Stomach smooth muscle (tissue), 2 donors: ENCODE measurements at regions not wholly inside any gene's neighbourhood (a gene's known extent, or its start where the extent isn't known, plus 50 kb on each side); places are given as distances from the start of the nearest gene placed in this dataset.

Experiments used
- H3K27ac ChIP-seq: one replicate; pipeline ENCODE4 v1.7.0; 2013; ENCODE audit warnings: mild to moderate bottlenecking, low read length, inconsistent platforms
- H3K27me3 ChIP-seq, 2 donors: one replicate each; pipeline ENCODE4 v1.7.0; 2013; ENCODE audit warnings: low read length in 2 of 2; ENCODE audit not compliant: insufficient read depth in 2 of 2, control insufficient read depth in 1 of 2
- H3K36me3 ChIP-seq, 2 donors: one replicate each; pipeline ENCODE4 v1.7.0; 2013; ENCODE audit warnings: low read length in 2 of 2; ENCODE audit not compliant: control insufficient read depth in 2 of 2, insufficient read depth in 2 of 2
- H3K4me1 ChIP-seq: one replicate; pipeline ENCODE4 v1.7.0; 2013; ENCODE audit warnings: low read length; ENCODE audit not compliant: control insufficient read depth, insufficient read depth
- H3K4me3 ChIP-seq, 2 donors: one replicate each; pipeline ENCODE4 v1.7.0; 2013; ENCODE audit warnings: low read length in 2 of 2
- H3K9ac ChIP-seq, 2 donors: one replicate each; pipeline ENCODE4 v1.7.0; 2013; ENCODE audit warnings: low read length in 2 of 2, mild to moderate bottlenecking in 1 of 2
- H3K9me3 ChIP-seq, 2 donors: one replicate each; pipeline ENCODE4 v1.7.0; 2013; ENCODE audit warnings: low read length in 2 of 2; ENCODE audit not compliant: control insufficient read depth in 2 of 2
- donor health status: healthy.
- donor health status: Pancreatic carcinoma.

DNA sequence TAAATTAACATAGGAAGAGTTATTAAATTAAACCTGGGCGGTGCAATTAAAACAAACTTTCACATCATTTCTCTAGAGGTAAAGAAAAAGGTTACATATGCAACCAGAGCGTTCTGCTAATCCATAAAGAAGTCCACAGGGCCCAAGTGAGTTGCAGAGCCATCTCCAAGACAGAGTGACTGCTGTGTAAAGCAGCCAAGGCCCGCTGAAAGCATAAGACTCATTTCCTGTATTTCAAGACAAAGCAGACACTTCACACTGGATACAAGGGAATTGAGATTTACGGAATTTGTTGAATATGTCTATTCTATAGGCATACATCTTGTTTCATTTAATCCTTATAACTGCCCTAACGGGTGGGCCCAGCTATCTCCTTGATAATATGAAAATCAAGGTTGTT, 422.8 kb downstream of the CBLN4 start:
- H3K9ac ChIP-seq = no peak overlapping the region
- no peaks in the 10 kb centered on the region for H3K36me3 ChIP-seq
- no peaks in the 10 kb centered on the region for H3K27me3 ChIP-seq
- H3K4me3 ChIP-seq = no peak overlapping the region
- H3K4me1 ChIP-seq = no peaks in the 10 kb centered on the region
- no peak overlapping the region for H3K27ac ChIP-seq
- H3K9me3 ChIP-seq = no peaks in the 10 kb centered on the region

GRCh38 chr20:55581519-55581918, 423.8 kb downstream of the CBLN4 start:
- no peaks in the 10 kb centered on the region for H3K9me3 ChIP-seq
- H3K4me3 ChIP-seq = no peak overlapping the region
- no peaks in the 10 kb centered on the region for H3K27me3 ChIP-seq
- no peaks in the 10 kb centered on the region for H3K4me1 ChIP-seq
- H3K36me3 ChIP-seq = no peaks in the 10 kb centered on the region
- H3K27ac ChIP-seq = no peak overlapping the region
- H3K9ac ChIP-seq = no peak overlapping the region

DNA sequence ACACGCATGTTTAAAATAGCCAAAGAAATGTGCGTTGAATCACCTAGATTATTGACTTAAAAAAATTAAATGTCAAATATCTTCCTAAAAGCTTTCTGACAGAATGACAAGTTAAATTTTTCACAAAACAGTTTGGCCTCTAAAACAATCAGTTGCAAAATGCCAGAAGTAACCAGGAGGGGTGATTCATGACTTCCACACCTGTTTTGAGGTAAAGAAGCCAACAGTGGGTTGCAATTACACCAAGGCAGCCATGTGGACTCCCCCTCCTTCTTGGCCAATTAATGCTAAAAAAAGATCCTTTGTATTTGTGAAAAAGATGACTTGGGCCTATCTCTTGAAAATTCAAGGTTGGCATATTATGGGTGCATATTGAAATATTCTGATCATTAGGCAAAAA, 424.8 kb downstream of the CBLN4 start:
- no peak overlapping the region for H3K9ac ChIP-seq
- no peaks in the 10 kb centered on the region for H3K4me1 ChIP-seq

DNA sequence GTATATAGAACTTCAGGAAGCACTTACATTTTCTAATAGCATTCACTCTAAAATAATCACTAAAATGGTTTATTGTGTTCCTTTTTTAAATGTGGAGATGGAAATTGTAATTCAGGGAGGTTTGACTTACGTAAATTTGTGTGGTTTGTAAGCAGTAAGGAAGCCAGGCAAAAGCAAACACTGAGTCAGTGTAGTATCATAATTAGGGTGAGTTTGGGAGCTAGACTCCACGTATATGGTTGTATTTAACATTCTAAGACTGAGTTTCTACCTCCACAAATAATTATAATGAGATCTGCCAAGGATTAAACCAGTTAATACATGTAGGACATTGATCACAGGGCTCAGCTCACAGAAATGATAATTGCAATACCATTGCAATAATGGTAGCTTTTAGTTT, 425.5 kb downstream of the CBLN4 start:
- H3K9ac ChIP-seq = no peak overlapping the region
- no peaks in the 10 kb centered on the region for H3K36me3 ChIP-seq
- H3K4me1 ChIP-seq = no peaks in the 10 kb centered on the region
- H3K27ac ChIP-seq = no peak overlapping the region
- no peaks in the 10 kb centered on the region for H3K27me3 ChIP-seq
- H3K4me3 ChIP-seq = no peak overlapping the region
- H3K9me3 ChIP-seq = no peaks in the 10 kb centered on the region

More for the DNA sequence above, 424.8 kb downstream of the CBLN4 start:
- no peaks in the 10 kb centered on the region for H3K27me3 ChIP-seq
- no peaks in the 10 kb centered on the region for H3K9me3 ChIP-seq
- H3K27ac ChIP-seq = no peak overlapping the region
- no peaks in the 10 kb centered on the region for H3K36me3 ChIP-seq
- H3K4me3 ChIP-seq = no peak overlapping the region

- H3K27ac ChIP-seq = no peak overlapping the region
- no peaks in the 10 kb centered on the region for H3K9me3 ChIP-seq
- H3K36me3 ChIP-seq = no peaks in the 10 kb centered on the region
- no peaks in the 10 kb centered on the region for H3K27me3 ChIP-seq
- H3K4me3 ChIP-seq = no peak overlapping the region
- no peak overlapping the region for H3K9ac ChIP-seq
- no peaks in the 10 kb centered on the region for H3K4me1 ChIP-seq
Measured at GRCh38 chr20:55576981-55577380, 428.3 kb downstream of the CBLN4 start.

DNA sequence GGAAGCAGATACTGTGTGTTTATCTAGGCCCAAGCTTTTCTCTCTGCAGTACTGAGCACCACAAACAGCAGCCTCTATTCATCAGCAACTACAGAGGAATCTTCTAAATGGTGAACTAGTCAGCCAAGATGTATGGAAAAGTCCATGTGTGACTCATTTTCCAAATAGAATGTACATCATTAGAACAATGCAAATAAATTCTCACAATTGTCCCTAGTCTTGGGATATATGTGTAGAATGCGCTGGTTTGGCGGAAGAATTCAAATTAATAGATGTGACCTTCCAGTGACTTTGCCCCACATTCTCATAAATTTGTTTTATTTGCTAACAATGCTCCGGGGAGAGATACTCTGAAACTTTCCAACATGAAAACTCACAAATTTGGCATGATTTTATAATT, 436.2 kb downstream of the CBLN4 start:
- H3K9me3 ChIP-seq = no peaks in the 10 kb centered on the region

GRCh38 chr20:55567826-55568225, 437.5 kb downstream of the CBLN4 start:
- H3K36me3 ChIP-seq = no peaks in the 10 kb centered on the region
- H3K27me3 ChIP-seq = no peaks in the 10 kb centered on the region
- no peaks in the 10 kb centered on the region for H3K9me3 ChIP-seq
- H3K4me1 ChIP-seq = no peaks in the 10 kb centered on the region
- no peak overlapping the region for H3K4me3 ChIP-seq
- no peak overlapping the region for H3K9ac ChIP-seq
- no peak overlapping the region for H3K27ac ChIP-seq

More for the DNA sequence above, 436.2 kb downstream of the CBLN4 start:
- no peak overlapping the region for H3K4me3 ChIP-seq
- no peaks in the 10 kb centered on the region for H3K4me1 ChIP-seq
- H3K27ac ChIP-seq = no peak overlapping the region
- no peaks in the 10 kb centered on the region for H3K36me3 ChIP-seq
- no peaks in the 10 kb centered on the region for H3K27me3 ChIP-seq
- H3K9ac ChIP-seq = no peak overlapping the region

DNA sequence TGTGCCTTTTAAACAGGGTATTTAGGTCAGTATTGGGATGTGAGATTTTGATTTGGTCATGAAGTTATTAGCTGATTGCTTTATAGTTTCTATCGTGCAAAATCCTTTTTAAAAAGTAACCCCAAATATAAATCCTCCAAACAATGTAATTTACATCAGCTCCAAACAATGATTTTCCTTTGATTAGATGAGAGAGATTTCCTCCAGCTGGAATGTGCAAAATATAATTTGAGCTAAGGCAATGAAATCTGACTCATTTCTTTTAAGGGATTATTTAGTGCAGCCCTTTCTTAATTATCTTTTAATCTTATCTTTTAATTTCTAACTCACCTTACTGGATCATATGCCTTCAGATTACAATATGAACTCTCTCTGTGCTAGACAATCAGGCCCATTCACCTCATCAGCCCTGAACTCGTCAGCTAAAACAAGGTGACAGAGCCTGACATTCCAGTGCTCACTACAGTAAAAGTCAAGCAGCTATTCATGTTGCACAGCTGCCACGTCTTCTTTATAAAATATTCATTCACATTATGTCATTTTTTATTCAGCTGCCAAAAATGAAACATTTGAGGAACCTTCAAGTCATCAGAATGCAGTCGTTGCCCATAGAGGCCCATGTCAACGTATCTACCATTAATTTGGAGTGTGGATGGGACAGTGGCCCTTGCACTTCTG, 440.1 kb downstream of the CBLN4 start:
- Histone ChIP-seq H3K27ac (no peak overlapping the region), H3K9ac (no peak overlapping the region), H3K36me3 (no peaks in the 10 kb centered on the region), H3K4me3 (no peak overlapping the region), H3K9me3 (no peaks in the 10 kb centered on the region), H3K4me1 (no peaks in the 10 kb centered on the region), H3K27me3 (no peaks in the 10 kb centered on the region)

GRCh38 chr20:55561259-55561658, 444.1 kb downstream of the CBLN4 start:
- H3K27ac ChIP-seq = no peak overlapping the region
- H3K27me3 ChIP-seq = no peaks in the 10 kb centered on the region
- H3K9ac ChIP-seq = no peak overlapping the region
- no peaks in the 10 kb centered on the region for H3K4me1 ChIP-seq
- no peaks in the 10 kb centered on the region for H3K36me3 ChIP-seq
- no peak overlapping the region for H3K4me3 ChIP-seq
- H3K9me3 ChIP-seq = no peaks in the 10 kb centered on the region

GRCh38 chr20:55557191-55557590, 448.1 kb downstream of the CBLN4 start:
- Histone ChIP-seq H3K9me3 (no peaks in the 10 kb centered on the region), H3K4me1 (no peaks in the 10 kb centered on the region), H3K27me3 (no peaks in the 10 kb centered on the region), H3K36me3 (no peaks in the 10 kb centered on the region), H3K27ac (no peak overlapping the region), H3K4me3 (no peak overlapping the region), H3K9ac (no peak overlapping the region)

DNA sequence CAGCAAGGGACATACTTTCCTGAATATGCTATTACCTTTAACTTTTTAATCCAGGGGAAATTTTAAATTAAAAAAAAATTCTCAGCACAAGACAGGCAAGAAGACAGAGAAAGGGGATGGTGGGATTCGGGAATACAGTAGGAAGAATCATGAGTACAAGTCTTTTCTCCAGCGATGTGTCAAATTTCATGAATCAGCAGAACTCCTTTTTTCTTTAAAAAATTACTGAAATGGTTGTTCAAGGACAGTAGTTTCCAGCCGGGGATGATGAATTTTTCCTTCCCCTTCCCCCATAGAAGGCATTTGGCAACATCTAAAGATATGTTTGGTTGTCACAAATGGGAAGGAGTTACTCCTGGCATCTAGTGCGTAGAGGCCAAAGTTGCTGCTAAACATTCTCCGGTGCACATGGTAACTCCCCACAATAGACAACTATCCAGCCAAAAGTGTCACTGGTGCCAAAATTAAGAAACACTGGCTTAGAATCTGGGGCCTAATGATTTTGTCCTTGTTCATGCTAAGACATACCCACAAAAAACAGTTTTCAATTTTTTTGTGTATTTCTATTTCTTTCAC, 450.2 kb downstream of the CBLN4 start:
- no peak overlapping the region for H3K4me3 ChIP-seq
- no peaks in the 10 kb centered on the region for H3K4me1 ChIP-seq
- H3K9me3 ChIP-seq = no peaks in the 10 kb centered on the region

More for the DNA sequence above, 450.2 kb downstream of the CBLN4 start:
- no peaks in the 10 kb centered on the region for H3K27me3 ChIP-seq
- no peak overlapping the region for H3K9ac ChIP-seq
- H3K27ac ChIP-seq = no peak overlapping the region
- no peaks in the 10 kb centered on the region for H3K36me3 ChIP-seq
